Erythroblast (primary cell): ENCODE measurements at regions not wholly inside any gene's neighbourhood (a gene's known extent, or its start where the extent isn't known, plus 50 kb on each side); places are given as distances from the start of the nearest gene placed in this dataset.

Source experiments
- GATA1 ChIP-seq: IDR thresholded peaks from 2 replicates; pipeline ENCODE4 v1.6.1; 2011; ENCODE audit warnings: low read depth, mild to moderate bottlenecking, control low read depth, low read length, moderate library complexity
- POLR2A ChIP-seq: IDR thresholded peaks from 2 replicates; pipeline ENCODE4 v1.6.1; 2011; ENCODE audit warnings: mild to moderate bottlenecking, low read length

- no peak for TF ChIP-seq POLR2A
- TF ChIP-seq GATA1: no peak
Observed at GRCh38 chr19:29267701-29268100, 54.8 kb upstream of the UQCRFS1 start.
